HG02623 (cell line): ENCODE measurements at regions not wholly inside any gene's neighbourhood (a gene's known extent, or its start where the extent isn't known, plus 50 kb on each side); places are given as distances from the start of the nearest gene placed in this dataset.
"Not testable (repeated sequence)": the region's sequence is repeated elsewhere in the genome, so short reads cannot be mapped to it uniquely, and the experiment has no call there.

Source experiments
- ATAC-seq: cut with Tn5 transposase; IDR thresholded peaks from one replicate; pipeline ENCODE4 v1.9.1; 2021; ENCODE audit warnings: moderate library complexity; ENCODE audit not compliant: unreplicated experiment

- no peak for ATAC-seq
These were observed 134.1 kb downstream of the FZD1 start for GRCh38 chr7:91398341-91398740.

DNA sequence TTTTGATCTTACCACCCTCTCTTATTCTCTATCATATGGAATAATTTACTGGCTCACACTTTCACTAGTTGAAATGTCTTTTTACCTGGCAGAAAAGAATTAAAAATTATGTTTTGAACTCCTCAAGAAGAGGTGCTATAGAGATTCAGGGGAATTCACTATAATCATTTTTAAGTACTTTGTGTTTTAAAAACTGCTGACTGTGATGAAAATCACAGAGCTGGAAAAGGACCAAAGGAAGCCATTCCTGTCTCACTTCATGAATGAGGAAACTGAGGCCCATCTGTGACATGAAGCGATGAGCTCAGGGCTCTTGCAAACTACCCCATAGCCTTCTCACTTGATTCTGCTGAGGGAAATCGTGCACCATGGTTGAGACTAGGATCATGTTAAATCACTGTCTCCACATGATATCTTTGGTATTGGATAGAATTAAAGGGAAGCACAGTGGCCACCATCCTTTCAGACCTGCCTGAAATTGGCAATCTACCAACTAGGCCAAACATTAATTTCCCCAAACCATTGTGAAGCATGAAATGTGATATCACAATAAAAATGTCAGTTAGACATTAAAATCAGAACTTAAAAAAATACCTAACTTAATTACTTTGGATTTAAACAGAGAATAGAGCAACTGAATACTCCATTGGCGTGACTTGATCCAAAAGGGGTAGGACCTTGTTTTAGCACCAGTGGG is 141.0 kb downstream of the FZD1 start:
- ATAC-seq, result no peak

DNA sequence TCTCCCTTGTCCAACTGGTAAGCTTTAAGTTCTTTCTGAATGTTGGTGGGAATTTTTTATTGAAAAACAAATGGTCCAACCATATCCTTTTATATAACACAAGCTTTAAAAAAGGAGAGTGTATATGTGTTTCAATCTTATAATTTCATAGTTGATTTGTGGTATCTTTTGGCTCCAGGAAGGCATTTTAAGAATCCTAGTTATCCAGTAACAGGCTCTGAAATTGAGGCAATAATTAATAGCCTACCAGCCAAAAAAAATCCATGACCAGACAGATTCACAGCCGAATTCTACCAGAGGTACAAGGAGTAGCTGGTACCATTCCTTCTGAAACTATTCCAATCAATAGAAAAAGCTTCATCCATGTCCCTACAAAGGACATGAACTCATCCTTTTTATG is 141.6 kb downstream of the FZD1 start:
- ATAC-seq, result not testable (repeated sequence)

- no peak for ATAC-seq
These were observed 143.7 kb downstream of the FZD1 start for GRCh38 chr7:91407942-91408341.

GRCh38 chr7:91408388-91409154 is 144.3 kb downstream of the FZD1 start:
- ATAC-seq, result no peak

- no peak for ATAC-seq
These were observed 146.8 kb downstream of the FZD1 start for GRCh38 chr7:91411060-91411459.

DNA sequence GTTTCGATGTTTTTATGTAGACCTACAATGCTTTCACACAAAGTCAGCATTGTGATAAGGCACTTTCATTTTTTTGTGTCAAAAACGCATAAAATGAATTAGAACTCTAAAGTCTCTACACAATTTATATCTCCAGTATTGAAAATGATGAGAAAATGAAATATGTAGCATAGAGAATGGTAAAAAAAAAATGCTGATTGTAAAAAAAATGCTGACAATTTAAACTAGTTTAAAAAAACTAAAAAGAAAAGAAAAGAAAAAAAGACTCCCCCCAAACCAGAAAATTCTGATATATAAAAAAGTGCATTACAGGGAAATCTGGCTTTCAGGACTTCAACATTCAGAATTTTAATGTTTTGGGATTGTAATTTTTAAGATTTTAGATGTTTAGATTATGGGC is 148.1 kb downstream of the FZD1 start:
- no peak for ATAC-seq

DNA sequence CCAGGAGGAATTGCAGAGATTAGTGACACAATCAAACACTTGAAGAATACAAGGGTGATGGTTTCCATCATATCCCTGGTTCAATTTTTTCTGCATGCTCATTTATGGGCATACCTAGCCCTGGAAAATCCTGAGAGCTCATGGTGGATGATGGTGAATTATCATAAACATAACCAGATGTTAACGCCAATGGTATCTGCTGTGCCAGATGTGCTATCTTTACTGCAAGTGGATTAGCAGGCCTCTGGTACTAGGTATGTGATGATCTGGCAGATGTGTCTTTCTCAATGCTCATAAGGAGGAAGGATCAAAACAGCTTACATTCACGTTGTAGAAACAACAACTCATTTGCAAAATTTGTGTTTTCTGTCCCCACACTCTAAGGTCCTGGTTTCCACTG is 150.5 kb downstream of the FZD1 start:
- no peak for ATAC-seq

- no peak for ATAC-seq
These were observed 152.1 kb downstream of the FZD1 start for GRCh38 chr7:91416155-91416865.

DNA sequence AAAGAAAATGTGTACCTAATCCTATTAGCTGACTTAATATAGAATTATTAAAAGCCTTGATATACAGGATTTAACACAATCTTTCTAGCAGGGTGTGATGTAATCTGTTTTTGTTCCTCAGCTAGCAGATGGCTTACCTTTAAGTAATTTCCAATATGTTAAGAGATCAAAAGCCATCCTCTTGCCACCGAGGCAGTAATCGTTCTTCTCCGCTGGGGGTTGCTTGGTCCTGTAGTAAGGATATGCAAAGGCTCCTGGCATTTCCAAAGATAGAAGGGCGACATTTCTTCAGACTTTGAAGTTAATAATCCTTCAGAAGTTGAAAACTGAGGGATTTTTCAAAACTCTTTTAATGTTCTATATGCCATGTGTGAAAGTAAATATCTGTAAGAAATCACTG is 156.4 kb downstream of the FZD1 start:
- ATAC-seq, result no peak

GRCh38 chr7:91421018-91421417 is 156.8 kb downstream of the FZD1 start:
- ATAC-seq, result no peak

DNA sequence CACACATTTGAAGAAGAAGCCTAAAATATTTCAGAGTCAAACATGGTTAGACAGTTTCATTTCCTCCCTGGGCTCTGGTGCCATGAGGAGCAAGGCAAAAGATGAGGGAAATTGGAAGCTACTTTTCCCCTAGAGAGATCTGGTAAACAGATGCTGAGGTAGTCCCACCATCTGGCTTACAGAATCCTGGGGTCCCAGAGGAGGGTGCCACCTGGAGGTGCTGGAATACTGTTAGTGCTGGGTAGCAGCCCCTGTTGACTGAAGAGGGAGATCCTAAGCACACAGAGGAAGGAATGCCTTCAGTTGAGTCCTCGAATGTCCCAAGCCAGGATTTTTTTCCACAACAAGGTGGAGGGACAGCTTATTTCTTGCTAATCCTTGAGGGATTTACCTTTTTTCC is 160.1 kb downstream of the FZD1 start:
- no peak for ATAC-seq

DNA sequence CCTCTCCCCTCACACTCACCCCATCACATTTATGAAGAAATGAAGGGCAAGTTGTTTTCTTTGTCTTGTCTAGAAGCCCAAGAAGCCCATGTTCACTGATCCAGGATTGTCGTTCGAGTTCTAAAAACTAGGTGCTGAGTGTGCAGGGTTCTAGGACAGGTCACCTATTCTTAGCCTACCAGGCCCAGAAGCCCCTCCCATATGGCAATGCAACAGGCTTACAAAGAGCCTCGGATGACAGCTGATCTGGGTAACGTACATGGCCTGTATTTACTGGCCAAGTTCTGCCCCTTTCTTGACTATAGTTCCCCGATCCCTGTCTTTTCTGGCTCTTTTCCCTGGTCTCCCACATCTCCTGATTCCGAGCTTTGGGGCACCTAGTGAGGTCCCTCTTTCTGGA is 160.9 kb downstream of the FZD1 start:
- ATAC-seq, result no peak

GRCh38 chr7:91427051-91427450 is 162.8 kb downstream of the FZD1 start:
- no peak for ATAC-seq

- ATAC-seq, result no peak
These were observed 167.4 kb downstream of the FZD1 start for GRCh38 chr7:91431601-91432000.

- ATAC-seq, result no peak
These were observed 170.6 kb downstream of the FZD1 start for GRCh38 chr7:91434836-91435235.

GRCh38 chr7:91435381-91436059 is 171.3 kb downstream of the FZD1 start:
- no peak for ATAC-seq

- no peak for ATAC-seq
These were observed 172.4 kb downstream of the FZD1 start for GRCh38 chr7:91436655-91437054.

DNA sequence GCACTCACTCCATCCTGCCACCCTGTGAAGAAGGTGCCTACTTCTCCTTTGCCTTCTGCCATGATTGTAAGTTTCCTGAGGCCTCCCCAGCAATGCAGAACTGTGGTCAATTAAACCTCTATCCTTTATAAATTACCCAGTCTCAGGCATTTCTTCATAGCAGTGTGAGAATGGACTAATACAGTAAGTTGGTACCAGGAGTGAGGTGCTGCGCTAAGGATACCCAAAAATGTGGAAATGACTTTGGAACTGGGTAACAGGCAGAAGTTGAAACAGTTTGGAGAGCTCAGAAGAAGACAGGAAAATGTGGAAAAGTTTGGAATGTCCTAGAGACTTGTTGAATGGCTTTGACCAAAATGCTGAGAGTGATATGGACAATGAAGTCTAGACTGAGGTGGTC is 176.0 kb downstream of the FZD1 start:
- ATAC-seq, result not testable (repeated sequence)

DNA sequence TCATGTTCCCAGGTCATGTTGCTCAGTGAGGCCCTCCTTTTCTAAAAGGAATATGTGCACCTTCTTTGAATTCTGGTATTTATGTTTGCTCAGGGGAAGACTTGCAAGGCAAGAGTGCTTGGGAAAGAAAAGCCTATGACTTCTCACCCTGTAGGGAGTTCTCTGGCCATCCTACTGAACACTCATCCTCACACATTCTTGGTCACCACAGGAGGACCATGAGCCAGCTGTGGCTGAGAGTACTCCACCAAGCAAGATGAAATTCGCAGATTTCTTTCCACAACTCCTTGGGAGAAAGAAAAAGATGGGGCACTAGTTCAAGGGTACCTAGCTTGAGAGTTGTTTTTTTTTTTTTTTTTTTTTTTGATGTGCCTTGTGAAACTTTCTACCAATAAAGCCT is 179.6 kb downstream of the FZD1 start:
- ATAC-seq, result no peak

DNA sequence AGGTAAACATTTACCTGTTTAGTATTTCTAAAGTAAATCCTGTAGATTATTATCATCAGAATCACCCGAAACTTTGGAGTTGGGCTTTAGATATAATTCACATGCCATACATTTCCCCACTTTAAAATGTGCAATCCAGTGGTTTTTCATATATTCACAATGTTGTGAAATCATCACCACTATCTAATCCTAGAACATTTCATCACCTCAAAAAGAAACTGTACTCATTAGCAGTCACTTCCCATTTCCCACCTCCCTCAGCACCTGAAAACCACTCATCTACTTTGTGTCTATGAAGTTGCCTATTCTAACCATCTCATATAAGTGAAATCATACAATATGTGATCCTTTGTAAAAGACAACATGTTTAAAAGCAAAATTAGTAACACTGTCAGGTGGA is 182.6 kb downstream of the FZD1 start:
- no peak for ATAC-seq
